H1 (cell line): ENCODE measurements at regions not wholly inside any gene's neighbourhood (a gene's known extent, or its start where the extent isn't known, plus 50 kb on each side); places are given as distances from the start of the nearest gene placed in this dataset.

ENCODE experiments used
- CBX5 ChIP-seq: fragments of 300-800, 300-1000 bp; sonication (generic); IDR thresholded peaks from 2 replicates; pipeline ENCODE4 v1.7.1; 2016; ENCODE audit warnings: antibody characterized with exemption, low read length, low read depth
- GABPA ChIP-seq: IDR thresholded peaks from 2 replicates; pipeline ENCODE4 v1.6.1; 2011; ENCODE audit warnings: mild to moderate bottlenecking, low read length, moderate library complexity, borderline replicate concordance; ENCODE audit not compliant: insufficient read depth
- GTF2F1 ChIP-seq: IDR thresholded peaks from 2 replicates; pipeline ENCODE4 v1.6.1; 2012; ENCODE audit warnings: low read depth, low read length, improper control_type of control experiment, borderline replicate concordance
- SAP30 ChIP-seq: fragments of 300-600 bp; sonication (generic); IDR thresholded peaks from 2 replicates; pipeline ENCODE4 v1.7.1; 2012; ENCODE audit warnings: low read length, moderate library complexity, mild to moderate bottlenecking, inconsistent platforms; ENCODE audit not compliant: insufficient read depth, insufficient replicate concordance
- TF ChIP-seq, protein P1 (sequence below), 3 experiments: IDR thresholded peaks; 1 replicate in 2 of 3; 2 replicates in 1 of 3; pipeline versions ENCODE4 v1.5.1 to v1.6.1; 2011; ENCODE audit warnings: low read length in 3 of 3, mild to moderate bottlenecking in 3 of 3, inconsistent platforms in 2 of 3, low read depth in 1 of 3, moderate library complexity in 1 of 3; ENCODE audit not compliant: insufficient read depth in 1 of 3; ENCODE audit errors: control extremely low read depth in 1 of 3
- TF ChIP-seq, protein P2 (sequence below): IDR thresholded peaks from 2 replicates; pipeline ENCODE4 v1.6.1; 2012; ENCODE audit warnings: low read length, inconsistent platforms
- TF ChIP-seq, protein P3 (sequence below): IDR thresholded peaks from 2 replicates; pipeline ENCODE4 v1.6.1; 2011; ENCODE audit warnings: low read length, improper control_type of control experiment

DNA sequence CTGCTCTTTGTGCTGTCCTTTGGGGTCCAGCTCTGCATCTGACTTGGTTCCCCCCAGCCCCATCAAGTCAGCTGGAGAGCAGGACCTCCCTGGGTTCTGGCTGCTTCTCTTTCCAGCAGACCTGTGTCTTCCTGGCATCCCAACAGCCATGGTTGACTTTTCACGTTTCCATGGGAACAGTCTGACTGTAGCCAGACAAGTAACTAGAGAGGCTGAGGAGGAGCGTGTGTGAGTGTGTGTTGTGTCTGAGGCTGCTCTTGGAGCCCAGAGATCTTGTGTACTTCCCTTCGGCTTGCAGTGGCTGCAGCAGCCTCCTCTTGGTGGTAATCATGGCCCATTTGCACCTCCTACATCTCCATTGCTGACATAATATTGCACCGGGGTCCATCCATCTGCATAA lies 332.0 kb downstream of the RPS24 start:
- TF ChIP-seq, protein P1, sequence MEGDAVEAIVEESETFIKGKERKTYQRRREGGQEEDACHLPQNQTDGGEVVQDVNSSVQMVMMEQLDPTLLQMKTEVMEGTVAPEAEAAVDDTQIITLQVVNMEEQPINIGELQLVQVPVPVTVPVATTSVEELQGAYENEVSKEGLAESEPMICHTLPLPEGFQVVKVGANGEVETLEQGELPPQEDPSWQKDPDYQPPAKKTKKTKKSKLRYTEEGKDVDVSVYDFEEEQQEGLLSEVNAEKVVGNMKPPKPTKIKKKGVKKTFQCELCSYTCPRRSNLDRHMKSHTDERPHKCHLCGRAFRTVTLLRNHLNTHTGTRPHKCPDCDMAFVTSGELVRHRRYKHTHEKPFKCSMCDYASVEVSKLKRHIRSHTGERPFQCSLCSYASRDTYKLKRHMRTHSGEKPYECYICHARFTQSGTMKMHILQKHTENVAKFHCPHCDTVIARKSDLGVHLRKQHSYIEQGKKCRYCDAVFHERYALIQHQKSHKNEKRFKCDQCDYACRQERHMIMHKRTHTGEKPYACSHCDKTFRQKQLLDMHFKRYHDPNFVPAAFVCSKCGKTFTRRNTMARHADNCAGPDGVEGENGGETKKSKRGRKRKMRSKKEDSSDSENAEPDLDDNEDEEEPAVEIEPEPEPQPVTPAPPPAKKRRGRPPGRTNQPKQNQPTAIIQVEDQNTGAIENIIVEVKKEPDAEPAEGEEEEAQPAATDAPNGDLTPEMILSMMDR (IDR thresholded peaks at IDR 0.05; ENCODE audit: control extremely low read depth in 1 of 3, insufficient read depth in 1 of 3, low read depth in 1 of 3, low read length in 3 of 3) = no peak
- TF ChIP-seq SAP30 = no peak
- TF ChIP-seq, protein P2, sequence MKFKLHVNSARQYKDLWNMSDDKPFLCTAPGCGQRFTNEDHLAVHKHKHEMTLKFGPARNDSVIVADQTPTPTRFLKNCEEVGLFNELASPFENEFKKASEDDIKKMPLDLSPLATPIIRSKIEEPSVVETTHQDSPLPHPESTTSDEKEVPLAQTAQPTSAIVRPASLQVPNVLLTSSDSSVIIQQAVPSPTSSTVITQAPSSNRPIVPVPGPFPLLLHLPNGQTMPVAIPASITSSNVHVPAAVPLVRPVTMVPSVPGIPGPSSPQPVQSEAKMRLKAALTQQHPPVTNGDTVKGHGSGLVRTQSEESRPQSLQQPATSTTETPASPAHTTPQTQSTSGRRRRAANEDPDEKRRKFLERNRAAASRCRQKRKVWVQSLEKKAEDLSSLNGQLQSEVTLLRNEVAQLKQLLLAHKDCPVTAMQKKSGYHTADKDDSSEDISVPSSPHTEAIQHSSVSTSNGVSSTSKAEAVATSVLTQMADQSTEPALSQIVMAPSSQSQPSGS = no peak
- no peak for TF ChIP-seq GABPA
- TF ChIP-seq GTF2F1 = no peak
- TF ChIP-seq, protein P3, sequence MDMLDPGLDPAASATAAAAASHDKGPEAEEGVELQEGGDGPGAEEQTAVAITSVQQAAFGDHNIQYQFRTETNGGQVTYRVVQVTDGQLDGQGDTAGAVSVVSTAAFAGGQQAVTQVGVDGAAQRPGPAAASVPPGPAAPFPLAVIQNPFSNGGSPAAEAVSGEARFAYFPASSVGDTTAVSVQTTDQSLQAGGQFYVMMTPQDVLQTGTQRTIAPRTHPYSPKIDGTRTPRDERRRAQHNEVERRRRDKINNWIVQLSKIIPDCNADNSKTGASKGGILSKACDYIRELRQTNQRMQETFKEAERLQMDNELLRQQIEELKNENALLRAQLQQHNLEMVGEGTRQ = no peak
- TF ChIP-seq CBX5 = no peak
